ENCODE measurements at regions not wholly inside any gene's neighbourhood (a gene's known extent, or its start where the extent isn't known, plus 50 kb on each side); places are given as distances from the start of the nearest gene placed in this dataset.

DNA sequence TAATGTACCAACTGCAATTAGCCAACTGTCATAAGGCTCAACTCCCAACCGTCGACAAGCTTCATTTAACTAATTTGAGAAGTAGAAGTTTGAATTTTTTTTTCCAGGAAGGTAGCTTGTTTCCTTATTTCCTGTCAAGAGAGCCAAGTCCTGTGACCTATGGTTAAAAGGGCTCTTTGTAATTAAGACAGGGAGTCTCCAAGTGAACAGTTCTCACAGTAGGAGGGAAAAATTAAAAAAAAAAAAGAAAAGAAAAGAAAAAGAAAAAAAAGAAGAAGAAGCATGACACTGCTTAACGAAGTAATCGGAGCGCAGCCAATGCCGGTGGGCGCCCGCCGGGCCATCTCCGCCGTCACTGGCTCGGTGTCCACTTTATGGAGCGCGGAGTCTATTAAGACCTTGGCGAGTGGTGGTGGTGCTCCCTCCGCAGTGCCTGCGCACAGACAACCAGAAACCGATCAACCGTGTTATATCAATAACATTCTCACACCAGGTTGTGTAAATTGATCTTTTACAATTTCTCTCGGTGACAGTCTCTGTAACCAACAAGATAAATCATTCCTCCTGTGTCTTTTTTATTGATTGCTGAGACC lies 197.2 kb upstream of the POU3F3 start:
- DNase-seq, result no peak

DNA sequence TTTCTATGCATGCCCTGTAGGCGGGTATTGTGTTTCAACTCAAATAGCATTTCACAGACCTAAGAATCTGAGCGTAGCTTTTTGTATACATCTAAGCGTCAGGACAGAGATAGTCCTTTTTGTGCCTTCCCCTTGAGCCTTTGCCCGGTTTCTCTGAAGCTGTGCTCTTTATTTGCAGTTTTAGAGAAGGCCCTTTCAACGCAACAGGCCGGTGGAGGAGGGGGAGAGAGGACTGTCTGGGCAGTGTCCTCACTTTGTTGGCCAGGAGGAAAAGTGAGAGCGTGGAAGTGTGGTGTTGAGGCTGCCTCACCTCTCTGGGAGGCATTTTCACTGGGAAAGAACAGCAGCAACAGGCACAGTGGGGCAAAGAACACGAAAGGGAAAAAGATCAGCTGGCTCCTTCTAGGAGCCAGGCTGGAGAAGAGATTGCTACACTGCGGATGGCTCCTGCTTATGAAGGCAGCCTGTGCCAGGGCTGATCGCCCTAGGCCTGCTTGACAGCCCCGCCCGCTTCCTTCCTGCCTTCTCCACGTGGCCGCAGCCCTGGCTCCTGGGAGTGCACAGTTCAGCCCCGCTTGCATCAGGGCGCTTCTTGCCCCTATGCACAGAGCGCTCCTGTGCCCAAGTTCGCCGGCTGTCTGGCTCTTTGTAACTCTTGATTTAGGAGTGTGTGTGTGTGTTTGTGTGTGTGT lies 195.6 kb upstream of the POU3F3 start:
- DNase-seq, result no peak

DNA sequence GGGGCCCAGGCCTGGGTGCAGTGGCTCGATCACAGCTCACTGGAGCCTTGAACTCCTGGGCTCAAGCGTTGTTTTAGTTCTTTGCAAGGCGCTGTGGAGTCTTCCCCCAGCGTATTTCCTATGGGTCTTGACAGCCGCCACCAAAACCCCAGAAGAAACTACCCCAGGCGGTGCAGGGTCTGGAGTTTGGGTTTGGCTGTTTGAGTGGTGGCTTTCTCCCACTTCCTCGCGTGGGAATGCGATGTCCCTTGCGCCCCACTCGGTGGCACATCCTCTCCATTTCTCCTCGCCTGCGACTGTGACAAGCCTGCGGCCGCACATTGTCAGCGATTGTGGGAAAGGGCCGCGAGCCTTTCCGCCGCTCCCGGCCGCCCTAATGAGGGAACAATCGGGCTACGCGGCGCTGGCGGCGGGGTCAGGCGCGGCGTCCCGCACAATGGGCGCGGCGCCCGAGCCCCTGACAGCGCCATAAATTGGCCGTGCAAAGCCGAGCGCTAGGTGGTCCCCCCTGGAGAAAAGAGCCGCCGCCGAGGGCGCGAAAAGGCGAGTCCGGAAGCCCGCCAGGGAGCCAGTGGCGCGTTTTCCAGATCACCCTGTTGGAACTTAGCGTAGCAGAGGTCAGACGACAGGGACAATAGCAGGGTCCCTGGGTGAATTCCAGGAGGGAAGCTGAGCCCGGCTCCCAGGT lies 194.9 kb upstream of the POU3F3 start:
- DNase-seq, result no peak

DNA sequence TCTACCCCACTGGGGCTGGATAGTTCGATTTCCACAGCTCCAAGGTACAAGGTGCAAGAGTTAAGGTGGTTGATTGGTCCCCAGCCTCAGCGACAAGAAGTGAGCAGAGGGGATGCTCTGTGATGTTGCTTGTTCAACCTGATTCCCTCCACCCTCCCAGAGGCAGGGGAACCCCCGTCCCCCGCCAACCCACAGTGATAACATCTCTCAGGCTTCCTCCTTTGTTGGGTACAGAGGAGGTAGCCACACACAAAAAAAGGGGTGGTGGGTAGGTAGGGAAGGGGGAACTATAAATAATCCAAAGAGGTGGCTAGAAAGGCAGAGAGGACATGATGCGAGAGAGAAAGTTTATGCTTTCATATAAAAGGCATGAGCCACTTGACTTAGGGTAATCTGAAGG lies 192.9 kb upstream of the POU3F3 start:
- DNase-seq, result no peak

DNA sequence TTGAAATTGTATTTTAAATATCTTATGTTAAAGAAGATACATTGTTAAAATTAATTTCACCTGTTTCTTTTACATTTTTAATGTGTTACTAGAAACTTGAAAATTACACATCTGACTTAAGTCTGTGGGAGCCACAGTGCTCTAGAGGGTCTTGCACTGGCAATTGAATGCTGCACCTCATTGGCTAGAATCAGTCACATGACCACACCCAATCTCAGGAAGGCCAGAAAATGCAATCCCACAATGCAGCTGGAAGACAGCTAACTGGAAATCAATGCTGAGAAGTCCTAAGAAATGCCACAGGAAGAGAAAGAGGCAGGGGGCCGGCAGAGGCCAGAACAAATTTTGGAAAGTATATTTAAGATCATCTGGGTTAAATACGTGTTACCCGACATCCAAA lies 189.2 kb upstream of the POU3F3 start:
- no peak for DNase-seq

DNA sequence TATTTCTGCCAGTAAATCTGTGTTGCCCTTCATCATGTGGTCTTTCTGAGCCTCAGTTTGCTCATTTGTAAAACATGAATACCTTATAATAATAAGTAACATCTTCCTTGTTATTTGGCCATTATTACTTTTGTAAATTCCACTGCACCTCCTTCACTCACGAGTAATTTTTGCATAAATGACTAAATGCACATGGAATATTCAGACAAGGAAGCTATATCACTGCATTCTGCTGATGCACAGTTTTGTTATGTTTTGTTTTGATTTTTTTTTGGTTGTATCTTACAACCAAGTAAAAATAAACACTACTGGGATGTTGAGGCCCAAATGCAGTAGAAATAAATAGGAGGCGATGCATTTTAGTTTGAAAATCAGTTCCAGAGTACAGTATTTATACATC lies 185.3 kb upstream of the POU3F3 start:
- no peak for DNase-seq

DNA sequence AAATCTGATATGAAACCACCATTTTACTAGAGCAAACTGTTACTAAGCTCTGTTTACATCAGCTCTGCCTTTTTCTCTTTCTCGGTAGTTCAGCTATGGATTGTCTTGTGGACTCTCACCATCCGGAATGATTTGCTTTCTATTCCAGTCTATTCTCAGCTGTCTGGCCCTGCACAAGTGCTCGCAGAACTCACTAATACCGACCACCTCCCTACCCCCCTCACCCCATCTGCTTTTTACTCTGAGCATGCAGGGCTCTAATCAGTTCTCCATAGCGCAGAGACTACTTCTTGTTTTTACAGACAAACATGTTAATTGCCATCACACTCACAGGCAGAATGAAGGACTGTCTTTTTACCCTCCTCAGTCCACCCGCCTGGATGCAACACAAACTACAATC lies 180.7 kb upstream of the POU3F3 start:
- DNase-seq, result no peak

GRCh38 chr2:104678181-104678580 lies 175.7 kb upstream of the POU3F3 start:
- DNase-seq, result no peak

- no peak for DNase-seq
Measured at GRCh38 chr2:104685591-104685990, 168.3 kb upstream of the POU3F3 start.

- DNase-seq, result no peak
Measured at GRCh38 chr2:104687147-104687546, 166.8 kb upstream of the POU3F3 start.

GRCh38 chr2:104690255-104690984 lies 163.5 kb upstream of the POU3F3 start:
- no peak for DNase-seq

DNA sequence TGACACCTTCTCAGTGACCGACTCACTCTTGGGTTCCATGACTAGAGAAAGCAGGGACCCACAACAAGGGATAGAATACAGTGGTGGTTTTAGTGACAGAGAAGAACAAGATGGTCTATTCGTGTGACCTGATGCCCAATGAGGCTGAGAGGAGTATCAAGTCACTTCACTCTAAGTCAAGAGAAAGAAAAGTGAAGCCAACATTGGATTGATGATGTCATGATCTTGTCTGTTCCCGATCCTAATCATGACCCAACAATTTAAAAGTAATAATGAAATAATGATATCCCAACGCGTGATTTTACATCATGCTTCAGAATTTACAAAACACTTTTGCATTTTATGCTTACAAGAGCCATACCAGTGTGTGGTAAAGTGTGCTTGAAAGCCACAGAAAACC lies 155.6 kb upstream of the POU3F3 start:
- no peak for DNase-seq

DNA sequence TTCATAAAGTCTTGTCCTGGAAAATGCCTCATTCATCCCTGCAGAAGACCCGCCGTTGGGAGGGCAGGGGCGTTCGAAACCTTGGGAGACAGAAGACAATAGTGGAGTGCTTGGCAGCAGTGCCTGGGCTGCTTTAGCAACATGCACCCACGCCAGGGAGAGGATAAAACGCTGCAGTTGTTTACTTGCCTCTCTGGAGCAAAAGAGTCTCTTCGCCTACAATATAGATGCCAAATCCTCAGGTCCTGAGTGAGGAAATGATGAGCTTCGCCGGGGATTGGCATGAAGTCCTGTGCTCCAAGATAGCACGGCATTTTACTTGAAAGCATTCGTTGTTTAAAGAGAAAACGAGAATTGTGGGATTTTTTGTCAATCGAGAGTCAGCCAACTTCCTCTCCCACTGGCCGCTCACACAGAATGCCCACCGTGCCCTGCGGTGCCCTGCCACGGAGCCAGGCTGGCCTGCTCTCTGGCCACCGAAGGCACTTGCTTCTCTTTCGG lies 152.5 kb upstream of the POU3F3 start:
- DNase-seq, result no peak

- DNase-seq, result no peak
Measured at GRCh38 chr2:104702031-104702850, 151.7 kb upstream of the POU3F3 start.

GRCh38 chr2:104703669-104704068 lies 150.2 kb upstream of the POU3F3 start:
- DNase-seq, result no peak

- no peak for DNase-seq
Measured at GRCh38 chr2:104704496-104705245, 149.2 kb upstream of the POU3F3 start.

GRCh38 chr2:104707056-104707455 lies 146.9 kb upstream of the POU3F3 start:
- DNase-seq, result no peak

DNA sequence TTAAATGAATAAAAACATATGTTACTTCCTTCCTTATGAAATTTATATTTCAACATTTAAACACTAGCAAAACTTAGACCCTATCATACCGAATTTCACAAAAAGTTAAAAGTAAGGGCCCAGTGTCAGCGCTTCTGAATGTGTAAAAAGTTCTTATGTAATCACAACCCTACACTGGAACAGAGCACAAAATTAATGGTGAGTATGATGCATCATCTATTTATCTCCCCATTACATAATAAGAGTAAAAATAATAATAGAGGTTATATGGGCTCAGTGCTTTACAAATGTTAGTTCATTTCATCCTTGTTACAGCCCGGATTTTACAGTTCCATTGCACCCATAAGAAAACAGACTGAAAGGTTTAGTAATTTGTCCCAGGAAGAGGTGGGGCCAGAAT lies 144.9 kb upstream of the POU3F3 start:
- no peak for DNase-seq

- DNase-seq, result no peak
Measured at GRCh38 chr2:104716061-104716460, 137.9 kb upstream of the POU3F3 start.

GRCh38 chr2:104733226-104733943 lies 120.5 kb upstream of the POU3F3 start:
- no peak for DNase-seq

DNA sequence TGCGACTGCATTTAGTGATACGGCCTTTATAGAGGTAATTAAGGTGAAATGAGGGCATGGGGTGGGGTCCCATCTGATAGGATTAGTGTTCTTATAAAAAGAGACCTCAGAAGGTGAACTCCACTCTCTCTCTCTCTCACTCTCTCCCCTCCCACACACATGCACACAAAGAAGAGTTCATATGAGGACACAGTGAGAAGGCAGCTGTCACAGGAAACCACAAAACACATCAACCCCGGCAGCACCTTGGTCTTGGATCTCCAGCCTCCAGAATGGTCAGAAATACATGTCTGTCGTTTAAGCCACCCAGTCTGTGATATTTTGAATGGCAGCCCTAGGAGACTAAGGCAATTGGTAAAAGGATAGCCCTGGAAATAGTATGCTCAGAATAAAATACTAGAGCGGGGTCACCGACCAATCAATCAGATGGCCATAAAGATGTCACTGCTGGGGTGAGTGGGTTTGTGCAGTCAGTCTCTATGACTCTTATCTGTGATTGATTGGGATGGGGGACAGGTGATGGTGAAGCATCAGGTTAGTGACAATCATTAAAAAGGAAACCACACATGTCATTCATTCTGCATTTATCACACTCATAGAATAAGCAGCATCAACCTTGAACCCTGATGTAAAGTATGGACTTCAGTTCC lies 118.9 kb upstream of the POU3F3 start:
- no peak for DNase-seq

Measured in activated CD8-positive, alpha-beta memory T cell treated with anti-CD3 and anti-CD28 coated beads for 24 hours (primary cell).